Activated CD4-positive, alpha-beta T cell treated with anti-CD3 and anti-CD28 coated beads, Interleukin-2, amount 50 U/mL, for 24 hours (primary cell): ENCODE measurements at regions not wholly inside any gene's neighbourhood (a gene's known extent, or its start where the extent isn't known, plus 50 kb on each side); places are given as distances from the start of the nearest gene placed in this dataset.

Experiments used
- DNase-seq, 2 donors: peaks; one replicate each; pipeline ENCODE4 v3.0.0-alpha.2; 2020; ENCODE audit warnings: low read depth in 1 of 2, low spot score in 1 of 2

GRCh38 chr9:73845954-73846690, 651.0 kb upstream of the RORB start:
- no peak for DNase-seq

- no peak for DNase-seq
These were observed 649.6 kb upstream of the RORB start for GRCh38 chr9:73847536-73847935.

- DNase-seq = no peak
These were observed 643.6 kb upstream of the RORB start for GRCh38 chr9:73853549-73853948.

GRCh38 chr9:73855206-73855605, 641.9 kb upstream of the RORB start:
- no peak for DNase-seq

GRCh38 chr9:73863924-73864323, 633.2 kb upstream of the RORB start:
- no peak for DNase-seq

GRCh38 chr9:73866451-73866850, 630.7 kb upstream of the RORB start:
- DNase-seq = no peak

- peak in 1 of 2 donors; percentile 23 for DNase-seq
These were observed 627.9 kb upstream of the RORB start for GRCh38 chr9:73869264-73869663.

- DNase-seq = no peak
These were observed 625.5 kb upstream of the RORB start for GRCh38 chr9:73871636-73872035.

- no peak for DNase-seq
These were observed 624.4 kb upstream of the RORB start for GRCh38 chr9:73872701-73873100.

- no peak for DNase-seq
These were observed 617.0 kb upstream of the RORB start for GRCh38 chr9:73880101-73880500.

GRCh38 chr9:73889023-73889422, 608.1 kb upstream of the RORB start:
- DNase-seq = no peak

GRCh38 chr9:73890685-73891277, 606.4 kb upstream of the RORB start:
- no peak for DNase-seq

GRCh38 chr9:73892335-73892734, 604.8 kb upstream of the RORB start:
- DNase-seq = no peak

- no peak for DNase-seq
These were observed 603.9 kb upstream of the RORB start for GRCh38 chr9:73893230-73893629.

- no peak for DNase-seq
These were observed 601.1 kb upstream of the RORB start for GRCh38 chr9:73896061-73896460.

GRCh38 chr9:73906671-73907070, 590.5 kb upstream of the RORB start:
- DNase-seq = no peak

- no peak for DNase-seq
These were observed 585.3 kb upstream of the RORB start for GRCh38 chr9:73911804-73912203.

GRCh38 chr9:73916016-73916673, 581.0 kb upstream of the RORB start:
- DNase-seq = no peak

GRCh38 chr9:73919712-73920111, 577.4 kb upstream of the RORB start:
- no peak for DNase-seq

- no peak for DNase-seq
These were observed 573.3 kb upstream of the RORB start for GRCh38 chr9:73923796-73924195.

- no peak for DNase-seq
These were observed 546.0 kb upstream of the RORB start for GRCh38 chr9:73951147-73951546.

GRCh38 chr9:73962792-73963191, 534.3 kb upstream of the RORB start:
- no peak for DNase-seq

- no peak for DNase-seq
These were observed 527.2 kb upstream of the RORB start for GRCh38 chr9:73969936-73970335.
